ENCODE measurements at regions not wholly inside any gene's neighbourhood (a gene's known extent, or its start where the extent isn't known, plus 50 kb on each side); places are given as distances from the start of the nearest gene placed in this dataset.

- TF ChIP-seq HMGXB4 (CRISPR knock-in tag; IDR thresholded peaks at IDR 0.05) (no peak), FOXK1 (CRISPR knock-in tag; IDR thresholded peaks at IDR 0.05; ENCODE audit: borderline replicate concordance) (no peak), NR1H2 (CRISPR knock-in tag; IDR thresholded peaks at IDR 0.05) (no peak), ARID3A (IDR thresholded peaks at IDR 0.05; ENCODE audit: borderline replicate concordance, low read depth, low read length) (no peak), RBFOX2 (IDR thresholded peaks at IDR 0.05; ENCODE audit: low read depth, low read length) (no peak), ID3 (CRISPR knock-in tag; IDR thresholded peaks at IDR 0.05) (no peak), ID3 (tag; IDR thresholded peaks at IDR 0.05) (no peak), CREB3 (tag; conservative IDR thresholded peaks at IDR 0.05; ENCODE audit: low read depth) (no peak), KAT8 (IDR thresholded peaks at IDR 0.05; ENCODE audit: low read depth) (no peak), ZNF143 (CRISPR knock-in tag; IDR thresholded peaks at IDR 0.05) (no peak), USF1 (CRISPR knock-in tag; IDR thresholded peaks at IDR 0.05) (no peak), ZBTB2 (IDR thresholded peaks at IDR 0.05) (no peak), PPARD (CRISPR knock-in tag; IDR thresholded peaks at IDR 0.05) (no peak)
Measured at GRCh38 chr5:156120777-156121176, 206.2 kb upstream of the SGCD start (continued).
